Mammary epithelial cell (primary cell): ENCODE measurements at regions not wholly inside any gene's neighbourhood (a gene's known extent, or its start where the extent isn't known, plus 50 kb on each side); places are given as distances from the start of the nearest gene placed in this dataset.

Experiments
- CTCF ChIP-seq, 2 donors: IDR thresholded peaks in 1 of 2; conservative IDR thresholded peaks in 1 of 2; 2 replicates each; pipeline ENCODE4 v1.5.1; 2011 to 2012; ENCODE audit warnings: inconsistent platforms in 2 of 2, low read length in 2 of 2, mild to moderate bottlenecking in 2 of 2, control low read depth in 1 of 2, low read depth in 1 of 2; ENCODE audit not compliant: insufficient read depth in 1 of 2; ENCODE audit errors: extremely low read depth in 1 of 2
- EZH2 ChIP-seq: IDR thresholded peaks from 2 replicates; pipeline ENCODE4 v1.6.1; 2012; ENCODE audit warnings: low read length, inconsistent platforms, borderline replicate concordance

DNA sequence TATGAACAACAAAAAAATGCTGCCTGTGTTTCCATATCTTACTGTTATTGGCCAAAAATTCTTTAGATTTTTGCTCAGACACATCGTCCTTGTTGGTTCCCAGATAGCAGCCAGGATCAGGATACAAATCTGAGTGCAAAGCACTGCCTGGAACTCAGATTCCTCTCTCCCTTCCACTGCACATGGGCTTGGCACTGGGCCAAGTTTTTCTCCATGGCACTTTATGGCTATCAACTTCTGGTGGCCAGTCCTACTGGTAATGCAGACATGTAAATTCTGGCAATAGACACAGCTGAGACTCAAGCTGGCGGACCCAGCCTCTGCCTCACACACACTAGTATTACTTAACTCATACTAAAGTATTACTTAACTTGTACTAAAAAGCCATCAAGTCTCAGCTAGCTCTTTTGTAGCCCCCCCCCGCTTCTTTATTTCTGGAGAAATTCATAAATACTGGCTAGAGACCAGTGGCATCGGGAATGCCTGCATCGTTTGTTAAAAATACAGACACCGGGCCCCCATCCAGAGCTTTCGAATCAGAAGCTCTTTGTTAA is 181.2 kb upstream of the COX10 start:
- no peak for TF ChIP-seq EZH2
- no peak for TF ChIP-seq CTCF (conservative IDR thresholded peaks at IDR 0.05 in 1 of 2, IDR thresholded peaks at IDR 0.05 in 1 of 2; ENCODE audit: extremely low read depth in 1 of 2, insufficient read depth in 1 of 2, low read depth in 1 of 2, low read length in 2 of 2)
